Choroid plexus epithelial cell (primary cell): ENCODE measurements at regions not wholly inside any gene's neighbourhood (a gene's known extent, or its start where the extent isn't known, plus 50 kb on each side); places are given as distances from the start of the nearest gene placed in this dataset.

Experiments used
- DNase-seq: peaks from one replicate; pipeline ENCODE4 v3.0.0-alpha.2; 2010; ENCODE audit warnings: low read depth
- H3K4me3 ChIP-seq: 2 replicates; pipeline ENCODE4 v1.5.1; 2011; ENCODE audit warnings: low read depth, mild to moderate bottlenecking, control low read depth, low read length, moderate library complexity
- TF ChIP-seq, protein P1 (sequence below): conservative IDR thresholded peaks from 2 replicates; pipeline ENCODE4 v1.5.1; 2011; ENCODE audit warnings: low read depth, mild to moderate bottlenecking, control low read depth, inconsistent platforms, low read length, moderate library complexity

DNA sequence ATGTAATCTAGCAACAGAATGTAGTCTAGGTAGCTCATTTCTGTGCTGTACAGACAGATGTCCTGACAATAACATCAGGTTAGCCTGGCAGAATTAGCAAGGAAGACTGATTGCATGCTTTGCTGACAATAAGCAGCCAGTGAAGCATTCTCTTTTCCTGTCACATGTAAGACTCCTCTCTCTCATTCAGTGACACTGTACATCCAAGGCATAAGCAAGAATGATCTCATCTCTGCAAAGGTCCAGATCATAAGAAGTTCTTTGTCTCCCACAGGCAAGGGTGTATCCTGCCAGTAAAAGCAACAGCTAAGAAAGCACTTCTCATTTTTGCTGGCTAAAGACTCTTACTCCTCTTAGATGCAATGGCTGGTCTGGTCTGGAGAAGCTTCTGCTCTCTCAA is 861.8 kb downstream of the TAF11L14 start:
- H3K4me3 ChIP-seq, result no peak overlapping the region
- DNase-seq, result no peak
- TF ChIP-seq, protein P1, sequence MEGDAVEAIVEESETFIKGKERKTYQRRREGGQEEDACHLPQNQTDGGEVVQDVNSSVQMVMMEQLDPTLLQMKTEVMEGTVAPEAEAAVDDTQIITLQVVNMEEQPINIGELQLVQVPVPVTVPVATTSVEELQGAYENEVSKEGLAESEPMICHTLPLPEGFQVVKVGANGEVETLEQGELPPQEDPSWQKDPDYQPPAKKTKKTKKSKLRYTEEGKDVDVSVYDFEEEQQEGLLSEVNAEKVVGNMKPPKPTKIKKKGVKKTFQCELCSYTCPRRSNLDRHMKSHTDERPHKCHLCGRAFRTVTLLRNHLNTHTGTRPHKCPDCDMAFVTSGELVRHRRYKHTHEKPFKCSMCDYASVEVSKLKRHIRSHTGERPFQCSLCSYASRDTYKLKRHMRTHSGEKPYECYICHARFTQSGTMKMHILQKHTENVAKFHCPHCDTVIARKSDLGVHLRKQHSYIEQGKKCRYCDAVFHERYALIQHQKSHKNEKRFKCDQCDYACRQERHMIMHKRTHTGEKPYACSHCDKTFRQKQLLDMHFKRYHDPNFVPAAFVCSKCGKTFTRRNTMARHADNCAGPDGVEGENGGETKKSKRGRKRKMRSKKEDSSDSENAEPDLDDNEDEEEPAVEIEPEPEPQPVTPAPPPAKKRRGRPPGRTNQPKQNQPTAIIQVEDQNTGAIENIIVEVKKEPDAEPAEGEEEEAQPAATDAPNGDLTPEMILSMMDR, result no peak

DNA sequence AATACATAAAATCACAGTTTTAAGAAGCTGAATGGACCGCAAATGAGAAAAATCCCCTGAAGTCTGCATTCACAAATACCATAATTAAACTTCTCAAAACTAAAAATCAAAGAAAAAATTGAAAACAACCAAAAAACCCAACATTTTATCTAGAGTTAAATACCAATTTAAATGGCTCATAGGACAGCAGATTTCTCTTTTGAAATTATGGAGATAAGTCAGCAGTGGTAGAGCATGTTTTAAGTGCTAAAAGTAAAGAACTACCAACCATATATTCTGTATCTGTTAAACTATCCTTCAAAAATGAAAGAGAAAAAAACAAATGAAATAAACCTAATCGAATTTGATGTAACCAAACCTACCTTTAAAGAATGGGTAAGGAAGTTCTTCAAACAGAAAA is 862.8 kb downstream of the TAF11L14 start:
- DNase-seq, result no peak
- no peak overlapping the region for H3K4me3 ChIP-seq
- TF ChIP-seq, protein P1, result no peak

DNA sequence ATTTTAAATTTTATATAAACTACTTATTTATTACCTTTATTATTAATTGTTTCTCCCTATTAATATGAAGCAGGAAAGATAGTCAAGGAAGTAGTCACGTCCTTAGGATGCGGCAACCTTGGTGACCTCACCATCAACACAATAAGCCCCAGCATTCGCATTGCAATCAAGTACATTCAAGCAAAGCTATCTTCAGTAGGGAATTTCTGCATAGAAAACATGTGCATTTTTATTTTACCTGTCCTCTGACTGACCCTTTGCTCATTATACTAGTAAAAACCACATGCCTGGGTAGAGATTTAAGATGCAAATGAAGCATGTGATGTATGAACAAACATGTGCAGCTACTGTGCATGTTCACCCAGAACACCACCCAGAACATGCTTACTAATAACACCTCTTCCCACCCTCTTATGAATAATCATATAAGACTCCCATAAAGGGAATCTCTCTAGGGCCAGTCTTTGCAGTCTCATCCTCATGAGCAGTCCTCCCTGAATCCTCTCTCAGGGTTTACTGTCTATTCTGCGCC is 869.6 kb downstream of the TAF11L14 start:
- TF ChIP-seq, protein P1, result no peak
- H3K4me3 ChIP-seq, result no peak overlapping the region
- DNase-seq, result no peak

DNA sequence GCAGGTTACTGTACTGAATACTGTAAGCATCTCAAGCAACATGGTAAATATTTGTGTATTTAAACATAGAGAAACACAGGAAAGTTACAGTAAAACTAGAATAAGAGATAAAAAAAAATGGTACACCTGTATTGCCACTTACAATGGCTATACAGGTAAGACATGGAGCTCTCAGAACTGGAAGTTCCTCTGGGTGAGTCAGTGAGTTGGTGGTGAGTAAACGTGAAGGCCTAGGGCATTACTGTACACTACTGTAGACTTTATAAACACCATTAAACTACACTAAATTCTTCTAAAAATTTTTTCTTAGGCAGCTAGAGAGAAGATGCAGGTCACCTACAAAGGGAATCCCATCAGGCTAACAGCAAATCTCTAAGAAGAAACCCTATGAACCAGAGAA is 872.9 kb downstream of the TAF11L14 start:
- no peak for DNase-seq
- no peak overlapping the region for H3K4me3 ChIP-seq
- TF ChIP-seq, protein P1, result no peak

DNA sequence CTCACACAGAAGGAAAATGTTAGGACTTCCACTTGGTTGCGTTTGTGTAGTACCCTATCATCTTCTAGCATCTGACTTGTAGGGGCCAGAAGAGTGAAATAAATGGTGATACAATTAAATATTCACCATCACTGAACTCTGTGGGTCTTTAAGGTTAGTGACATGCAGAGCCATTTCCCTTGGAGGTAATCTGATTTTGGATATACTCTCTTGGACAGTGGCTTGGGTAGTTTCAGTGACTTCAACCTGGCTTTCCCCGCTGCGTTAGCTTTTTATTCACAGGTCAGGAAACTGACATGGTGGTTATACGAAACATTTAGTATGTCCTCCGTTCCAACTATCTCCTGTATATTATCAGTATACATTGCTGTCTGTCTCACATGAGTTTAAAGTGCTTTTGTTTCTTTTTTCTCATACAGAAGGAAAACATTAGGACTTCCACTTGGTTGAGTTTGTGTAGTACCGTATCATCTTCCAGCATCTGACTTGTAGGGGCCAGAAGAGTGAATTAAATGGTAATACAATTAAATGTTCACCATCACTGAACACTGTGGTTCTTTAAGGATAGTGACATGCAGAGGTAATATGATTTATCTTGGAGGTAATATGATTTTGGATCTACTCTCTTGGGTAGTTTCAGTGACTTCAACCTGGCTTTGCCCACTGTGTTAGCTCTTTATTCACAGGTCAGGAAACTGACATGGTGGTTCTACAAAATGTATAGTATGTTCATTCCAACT is 883.6 kb downstream of the TAF11L14 start:
- no peak overlapping the region for H3K4me3 ChIP-seq
- TF ChIP-seq, protein P1, result no peak
- DNase-seq, result no peak

DNA sequence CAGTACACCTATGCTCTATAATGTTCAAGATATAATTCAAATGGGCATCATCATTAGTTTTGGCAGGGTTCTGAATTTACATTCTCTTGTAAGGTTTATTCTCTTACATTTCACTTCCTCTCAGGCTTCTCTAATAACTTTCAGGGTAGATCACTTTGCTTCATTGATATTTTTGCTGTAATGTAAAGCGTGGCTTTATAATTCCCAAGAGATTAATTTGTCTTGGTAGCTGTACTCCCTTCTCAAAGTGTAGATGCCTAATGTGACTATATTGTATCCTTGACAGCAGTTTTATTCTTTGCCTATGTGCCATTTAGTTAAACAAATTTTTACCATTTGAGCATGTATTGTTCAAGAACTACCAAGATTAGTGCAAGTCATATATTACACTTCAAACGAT is 889.1 kb downstream of the TAF11L14 start:
- TF ChIP-seq, protein P1, result no peak
- no peak for DNase-seq
- no peak overlapping the region for H3K4me3 ChIP-seq
